HG03521 (cell line): ENCODE measurements at regions not wholly inside any gene's neighbourhood (a gene's known extent, or its start where the extent isn't known, plus 50 kb on each side); places are given as distances from the start of the nearest gene placed in this dataset.
"Not testable (repeated sequence)": the region's sequence is repeated elsewhere in the genome, so short reads cannot be mapped to it uniquely, and the experiment has no call there.

ENCODE experiments used
- ATAC-seq: cut with Tn5 transposase; IDR thresholded peaks from one replicate; pipeline ENCODE4 v1.9.1; 2021; ENCODE audit warnings: mild to moderate bottlenecking, moderate library complexity; ENCODE audit not compliant: unreplicated experiment

DNA sequence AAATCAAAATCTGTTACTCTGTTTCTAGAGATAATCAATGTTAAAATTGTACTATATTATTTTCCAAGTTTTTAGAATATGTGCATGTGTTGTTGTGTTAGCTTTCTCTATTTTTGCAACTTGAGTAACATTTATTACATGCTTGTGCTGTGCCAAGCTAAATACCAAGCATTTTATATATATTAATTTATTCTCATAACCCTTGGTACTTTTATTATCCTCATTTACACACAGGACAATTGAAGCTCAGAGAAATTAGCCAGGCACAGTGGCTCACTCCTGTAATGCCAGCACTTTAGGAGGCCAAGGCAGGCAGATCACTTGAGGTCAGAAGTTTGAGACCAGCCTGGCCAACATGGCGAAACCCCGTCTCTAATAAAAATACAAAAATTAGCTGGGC lies 254.0 kb upstream of the DMRT1 start:
- no peak for ATAC-seq

DNA sequence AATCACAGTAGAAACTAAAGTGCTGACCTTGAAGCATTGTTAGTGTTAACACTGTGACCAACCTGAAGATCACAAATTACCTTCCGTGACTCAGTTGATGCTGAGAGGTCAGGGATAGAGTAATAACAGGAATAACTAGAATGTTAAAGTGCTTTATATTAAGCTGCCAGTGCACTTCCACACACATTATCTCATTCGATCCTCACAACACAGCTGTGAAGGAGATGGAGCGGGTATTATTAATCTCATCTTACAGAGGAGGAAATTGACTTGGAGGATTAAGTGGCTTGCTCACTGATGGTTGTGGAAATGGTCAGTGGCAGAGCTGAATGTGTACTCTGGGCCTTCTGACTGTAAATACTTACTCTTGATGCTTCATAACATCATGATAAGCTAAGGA lies 252.5 kb upstream of the DMRT1 start:
- ATAC-seq, result no peak

- no peak for ATAC-seq
Measured at GRCh38 chr9:589723-590122, 251.8 kb upstream of the DMRT1 start.

DNA sequence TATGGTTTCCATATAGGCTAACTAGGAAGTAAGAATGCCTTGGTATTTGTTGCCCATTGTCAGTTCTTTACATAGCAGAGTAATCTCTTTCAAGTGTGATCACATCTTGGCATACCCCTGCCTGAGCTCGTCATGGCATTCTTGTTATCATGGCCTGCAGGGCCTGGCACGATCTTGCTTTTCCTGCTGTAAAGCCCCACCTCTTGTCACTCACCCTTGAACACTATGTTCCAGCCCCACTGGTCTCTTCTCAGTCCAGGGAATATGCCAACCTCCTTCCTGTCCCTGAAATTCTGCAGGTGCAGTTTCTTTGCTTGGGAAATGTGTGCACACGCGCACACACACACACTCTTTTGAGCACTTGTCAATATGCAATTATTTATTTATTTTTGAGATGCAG lies 250.2 kb upstream of the DMRT1 start:
- no peak for ATAC-seq

- no peak for ATAC-seq
Measured at GRCh38 chr9:592225-592624, 249.3 kb upstream of the DMRT1 start.

DNA sequence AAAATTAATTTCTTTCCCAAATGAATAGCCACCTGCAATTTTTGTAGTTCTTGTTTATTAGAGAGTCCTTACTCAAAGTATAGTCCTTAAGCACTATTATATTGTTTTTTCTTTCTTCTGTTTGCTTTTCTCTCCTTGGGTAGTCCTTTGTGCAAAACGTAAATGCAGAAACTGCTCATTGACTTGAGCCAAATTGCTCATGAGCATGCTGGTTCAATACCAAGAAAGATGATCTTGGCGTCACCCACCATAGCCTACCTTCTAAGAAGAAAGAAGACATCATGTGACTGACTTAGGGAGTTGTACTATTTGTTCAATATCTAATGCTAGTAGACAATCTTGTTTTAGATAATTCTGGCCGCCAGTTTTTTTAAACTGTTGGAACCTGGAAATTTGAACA lies 248.8 kb upstream of the DMRT1 start:
- ATAC-seq, result no peak

DNA sequence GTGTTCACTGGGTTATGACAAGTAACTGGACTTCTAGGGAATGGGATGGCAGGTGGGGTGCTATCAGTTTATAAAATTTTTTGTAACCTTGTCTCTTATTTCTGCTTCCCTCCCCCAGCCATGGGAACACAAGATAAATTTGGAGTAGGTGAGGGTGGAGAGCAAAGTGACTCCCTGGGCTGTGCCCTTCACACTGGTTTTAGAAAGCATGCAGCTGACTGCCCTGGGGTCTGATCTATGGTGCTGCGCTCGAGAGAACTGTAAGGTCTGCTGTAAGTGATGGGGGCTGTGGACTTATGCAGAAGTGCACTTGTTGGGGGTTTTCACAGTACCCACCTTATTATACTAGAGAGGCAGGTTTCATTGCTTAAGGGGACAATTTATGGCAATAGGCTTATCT lies 247.7 kb upstream of the DMRT1 start:
- ATAC-seq, result no peak

DNA sequence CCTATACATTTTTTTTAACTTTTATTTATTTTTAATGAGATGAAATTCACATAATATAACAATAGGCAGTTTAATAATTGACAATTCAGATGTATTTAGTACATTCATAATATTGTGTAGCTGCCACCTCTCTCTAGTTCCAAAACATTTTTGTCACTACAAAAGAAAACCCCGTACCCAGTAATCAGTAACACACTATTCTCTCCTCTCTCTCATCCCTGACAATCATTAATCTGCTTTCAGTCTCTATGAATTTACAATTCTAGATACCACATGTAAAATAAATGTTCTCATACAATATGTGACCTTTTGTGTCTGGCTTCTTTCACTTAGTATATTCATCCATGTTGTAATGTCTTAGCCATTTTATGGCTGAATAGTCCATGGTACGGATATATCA lies 244.8 kb upstream of the DMRT1 start:
- ATAC-seq, result no peak

GRCh38 chr9:600006-600405 lies 241.5 kb upstream of the DMRT1 start:
- ATAC-seq, result no peak

GRCh38 chr9:602716-603115 lies 238.8 kb upstream of the DMRT1 start:
- ATAC-seq, result no peak

DNA sequence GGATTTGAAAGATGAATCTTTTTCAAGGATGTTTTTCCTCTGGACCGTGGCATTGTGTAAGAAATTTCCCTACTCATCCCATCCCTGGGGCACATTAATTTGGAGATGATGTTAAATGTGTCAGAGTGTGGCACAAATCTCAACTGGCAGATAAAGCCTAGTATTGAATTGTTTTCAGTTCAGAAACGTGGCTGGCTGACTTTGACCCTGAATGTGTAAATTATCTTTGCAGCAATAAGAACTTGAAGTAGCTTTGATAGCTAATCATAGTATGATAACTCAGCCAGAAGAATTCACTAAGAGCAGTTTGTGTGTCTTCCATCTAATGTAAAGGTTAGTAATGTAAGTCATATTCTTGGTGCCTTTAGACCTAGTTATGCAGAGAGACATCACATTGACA lies 238.4 kb upstream of the DMRT1 start:
- ATAC-seq, result no peak

- no peak for ATAC-seq
Measured at GRCh38 chr9:607417-607816, 234.1 kb upstream of the DMRT1 start.

GRCh38 chr9:613771-614347 lies 227.6 kb upstream of the DMRT1 start:
- peak; percentile 79 for ATAC-seq

GRCh38 chr9:614431-614830 lies 227.1 kb upstream of the DMRT1 start:
- ATAC-seq, result no peak

- ATAC-seq, result no peak
Measured at GRCh38 chr9:615756-616155, 225.7 kb upstream of the DMRT1 start.

DNA sequence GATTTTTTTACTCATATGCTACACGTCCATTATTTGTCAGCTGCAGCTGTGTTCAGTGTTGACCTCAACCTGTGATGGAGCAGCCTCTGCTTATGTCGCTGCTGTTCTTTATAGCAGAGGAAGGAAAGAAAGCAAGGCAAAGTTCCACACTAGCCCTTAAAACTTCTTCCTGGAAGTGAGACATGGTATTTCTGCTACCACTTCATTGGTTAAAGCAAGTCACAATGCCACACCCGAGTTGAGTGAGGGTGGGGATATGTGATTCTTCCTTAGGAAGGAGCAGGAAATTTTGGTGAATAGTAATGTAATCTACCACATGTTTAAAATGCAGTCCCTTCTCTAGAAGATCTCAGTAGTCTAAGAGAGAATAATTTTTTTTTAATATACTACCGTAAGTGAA lies 224.8 kb upstream of the DMRT1 start:
- ATAC-seq, result no peak

- ATAC-seq, result no peak
Measured at GRCh38 chr9:617445-618085, 223.9 kb upstream of the DMRT1 start.

- ATAC-seq, result no peak
Measured at GRCh38 chr9:618478-618877, 223.0 kb upstream of the DMRT1 start.

GRCh38 chr9:621201-621855 lies 220.2 kb upstream of the DMRT1 start:
- ATAC-seq, result no peak

DNA sequence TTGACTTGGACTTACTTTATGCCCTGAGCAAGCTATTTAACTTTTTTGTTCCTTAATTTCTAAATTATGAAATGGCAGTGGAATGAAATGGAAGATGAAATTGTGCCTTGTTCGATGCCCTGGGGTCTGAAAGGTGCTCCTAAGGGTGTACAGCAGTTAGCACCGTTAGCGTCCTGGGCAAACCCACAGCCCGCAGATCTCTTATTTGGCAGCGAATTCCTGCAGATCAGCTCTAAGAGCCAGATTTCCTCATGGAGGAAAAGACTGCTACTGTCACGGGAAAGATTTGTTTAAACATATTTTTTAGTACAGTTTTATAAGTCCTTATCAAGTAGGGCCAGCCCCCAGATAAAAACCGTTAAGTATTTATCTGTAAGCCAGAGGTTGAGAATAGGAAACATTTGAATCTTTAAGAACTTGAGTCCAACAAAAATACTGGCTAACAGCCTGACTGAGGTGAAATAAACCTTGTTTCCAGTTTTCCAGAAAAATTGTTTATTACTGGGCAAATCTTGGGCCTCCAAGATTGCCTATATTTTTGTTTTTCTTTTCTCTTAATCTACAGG lies 216.5 kb upstream of the DMRT1 start:
- ATAC-seq, result no peak

DNA sequence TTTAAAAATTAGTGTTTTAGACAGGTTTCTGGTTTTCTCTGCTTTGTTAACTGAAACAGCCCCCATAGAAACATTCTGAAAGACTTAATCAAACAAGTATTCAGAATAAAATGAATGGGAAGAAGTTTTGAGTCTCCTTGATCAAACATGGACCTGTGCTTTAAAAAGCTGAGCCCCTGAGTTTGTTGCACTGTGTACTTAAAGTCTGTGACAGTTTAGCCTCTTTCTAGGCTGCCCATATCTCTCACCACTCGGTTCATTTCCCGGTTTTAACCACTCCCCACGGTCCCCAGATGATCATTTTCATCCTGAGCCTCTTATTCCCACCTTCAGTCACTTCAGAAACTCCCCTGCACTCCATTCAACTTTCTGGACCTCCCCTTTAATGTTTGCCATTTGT lies 215.9 kb upstream of the DMRT1 start:
- no peak for ATAC-seq

GRCh38 chr9:626114-626513 lies 215.4 kb upstream of the DMRT1 start:
- ATAC-seq, result not testable (repeated sequence)
